Effector memory CD4-positive, alpha-beta T cell (primary cell): ENCODE measurements at regions not wholly inside any gene's neighbourhood (a gene's known extent, or its start where the extent isn't known, plus 50 kb on each side); places are given as distances from the start of the nearest gene placed in this dataset.

Experiments used
- DNase-seq, 3 donors: peaks; one replicate each; pipeline ENCODE4 v3.0.0-alpha.2; 2020
- H3K27ac ChIP-seq: 2 replicates; pipeline ENCODE4 v1.7.0; 2013; ENCODE audit warnings: mild to moderate bottlenecking, low read length, moderate library complexity; ENCODE audit not compliant: insufficient read depth, poor library complexity, severe bottlenecking
- H3K27me3 ChIP-seq: replicated peaks from 2 replicates; pipeline ENCODE4 v1.7.0; 2013; ENCODE audit warnings: mild to moderate bottlenecking, low read length; ENCODE audit not compliant: insufficient read depth, control insufficient read depth, poor library complexity, severe bottlenecking
- H3K36me3 ChIP-seq: 2 replicates; pipeline ENCODE4 v1.7.0; 2013; ENCODE audit warnings: mild to moderate bottlenecking, low read length, moderate library complexity; ENCODE audit not compliant: control insufficient read depth, insufficient read depth
- H3K4me1 ChIP-seq: 2 replicates; pipeline ENCODE4 v1.7.0; 2013; ENCODE audit warnings: low read length, mild to moderate bottlenecking; ENCODE audit not compliant: control insufficient read depth, insufficient read depth, poor library complexity, severe bottlenecking
- H3K4me3 ChIP-seq: 2 replicates; pipeline ENCODE4 v1.7.0; 2013; ENCODE audit warnings: low read length, low read depth, mild to moderate bottlenecking; ENCODE audit not compliant: insufficient read depth, poor library complexity, severe bottlenecking
- H3K9me3 ChIP-seq: 2 replicates; pipeline ENCODE4 v1.7.0; 2013; ENCODE audit warnings: mild to moderate bottlenecking, low read length, moderate library complexity; ENCODE audit not compliant: control insufficient read depth

DNA sequence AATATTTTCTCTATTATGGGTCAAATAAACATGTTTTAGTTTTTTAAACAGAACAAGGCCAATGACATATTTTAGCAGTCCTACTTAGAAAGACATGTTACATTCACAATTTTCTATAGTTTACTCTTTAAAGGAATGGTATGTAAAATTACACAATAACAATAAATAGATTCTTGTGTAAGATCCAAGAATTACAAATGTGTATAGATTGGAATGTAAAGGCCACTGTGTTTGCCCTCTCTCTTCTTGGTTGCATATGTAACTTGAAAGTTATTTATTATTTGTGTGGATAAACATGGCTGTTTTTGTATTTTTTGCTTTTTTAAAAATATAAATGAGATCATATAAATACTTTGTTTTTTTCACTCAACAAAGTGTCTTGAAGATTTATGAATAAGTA lies 979.3 kb upstream of the CELF2 start:
- no peaks in the 10 kb centered on the region for H3K4me1 ChIP-seq
- no peak for DNase-seq
- H3K36me3 ChIP-seq = no peaks in the 10 kb centered on the region
- H3K27me3 ChIP-seq = no peaks in the 10 kb centered on the region
- no peaks in the 10 kb centered on the region for H3K9me3 ChIP-seq
- H3K27ac ChIP-seq = no peak overlapping the region
- no peak overlapping the region for H3K4me3 ChIP-seq

DNA sequence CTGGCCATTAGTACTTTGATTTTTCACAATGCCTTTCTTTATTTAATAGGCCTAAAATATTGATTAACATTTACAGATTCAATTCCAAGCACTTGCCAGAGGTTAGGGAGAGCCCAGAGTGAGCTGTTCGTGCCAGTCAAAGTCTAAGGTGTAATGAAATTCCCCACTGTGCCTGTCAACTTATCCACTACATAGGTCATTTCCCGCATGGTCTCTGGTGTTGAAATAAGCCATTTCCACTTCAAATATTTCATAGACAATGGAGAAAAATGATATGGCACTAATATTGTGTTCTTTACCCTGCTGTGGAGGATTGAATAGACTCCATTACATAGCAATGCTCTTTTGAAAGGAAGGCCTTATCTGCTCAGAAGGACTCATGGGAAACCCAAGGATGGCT lies 978.1 kb upstream of the CELF2 start:
- Histone ChIP-seq H3K9me3 (no peaks in the 10 kb centered on the region), H3K27me3 (no peaks in the 10 kb centered on the region), H3K36me3 (no peaks in the 10 kb centered on the region), H3K27ac (no peak overlapping the region), H3K4me3 (no peak overlapping the region), H3K4me1 (no peaks in the 10 kb centered on the region)
- no peak for DNase-seq

DNA sequence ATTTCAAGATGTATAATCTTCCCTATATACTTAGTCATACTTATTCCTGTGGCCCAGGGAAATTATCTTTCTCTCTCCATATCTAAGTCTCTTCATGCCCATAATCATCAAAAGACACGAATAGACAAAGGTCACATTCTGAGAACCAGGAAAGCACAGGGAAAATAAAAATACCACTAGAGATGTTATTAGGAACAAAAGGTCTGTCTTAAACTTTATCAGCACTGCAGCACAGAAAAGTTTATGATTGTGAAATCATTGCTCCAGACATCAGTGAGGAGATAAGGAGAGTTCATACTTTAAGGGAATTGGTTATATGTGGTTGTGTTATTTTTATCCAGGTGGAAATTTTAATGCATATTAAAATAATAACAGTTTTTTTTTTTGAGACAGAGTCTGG lies 974.6 kb upstream of the CELF2 start:
- no peaks in the 10 kb centered on the region for H3K9me3 ChIP-seq
- H3K4me3 ChIP-seq = no peak overlapping the region
- no peaks in the 10 kb centered on the region for H3K36me3 ChIP-seq
- no peaks in the 10 kb centered on the region for H3K27me3 ChIP-seq
- no peaks in the 10 kb centered on the region for H3K4me1 ChIP-seq
- H3K27ac ChIP-seq = no peak overlapping the region
- DNase-seq = no peak

DNA sequence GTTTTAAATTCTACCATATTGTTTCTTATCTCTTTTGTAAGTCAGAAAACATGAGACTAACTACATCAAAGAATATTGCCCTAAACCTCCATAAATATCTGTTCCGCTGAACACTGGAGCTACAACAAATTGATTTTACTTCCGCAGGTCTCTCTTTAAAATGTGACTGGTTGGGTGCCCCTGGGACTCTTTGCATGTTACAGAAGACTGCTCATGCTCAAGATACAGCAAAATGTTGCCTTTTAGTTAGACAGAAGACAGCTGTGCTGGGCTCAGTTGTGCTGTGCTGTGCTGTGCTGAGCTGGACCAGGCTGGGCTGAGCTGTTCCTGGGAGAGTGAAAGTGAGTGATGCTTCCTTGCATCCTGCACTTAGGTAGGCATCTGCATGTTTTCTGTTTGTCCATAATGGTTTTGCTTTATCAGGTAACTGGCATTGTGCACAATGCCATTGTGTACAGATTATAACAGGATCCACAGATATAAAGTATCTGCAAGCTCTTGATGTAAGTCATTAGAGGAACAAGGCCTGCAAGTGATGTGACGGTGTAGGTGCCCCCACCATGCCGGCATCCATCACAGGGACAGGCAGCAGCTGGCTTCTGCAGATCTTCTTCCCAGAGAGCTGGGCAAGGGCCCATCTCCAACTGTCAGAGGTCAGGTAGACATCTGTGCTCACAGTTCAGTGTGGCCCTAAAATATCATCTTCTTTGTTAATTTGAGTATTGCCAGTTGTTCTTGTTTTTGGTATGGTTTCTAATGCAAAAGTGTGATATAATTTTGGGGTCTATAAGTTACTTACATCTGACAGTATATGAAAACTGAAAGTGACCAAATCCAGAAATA lies 972.5 kb upstream of the CELF2 start:
- no peak overlapping the region for H3K27ac ChIP-seq
- no peaks in the 10 kb centered on the region for H3K27me3 ChIP-seq
- DNase-seq = no peak
- H3K9me3 ChIP-seq = no peaks in the 10 kb centered on the region
- no peak overlapping the region for H3K4me3 ChIP-seq
- no peaks in the 10 kb centered on the region for H3K36me3 ChIP-seq
- no peaks in the 10 kb centered on the region for H3K4me1 ChIP-seq

DNA sequence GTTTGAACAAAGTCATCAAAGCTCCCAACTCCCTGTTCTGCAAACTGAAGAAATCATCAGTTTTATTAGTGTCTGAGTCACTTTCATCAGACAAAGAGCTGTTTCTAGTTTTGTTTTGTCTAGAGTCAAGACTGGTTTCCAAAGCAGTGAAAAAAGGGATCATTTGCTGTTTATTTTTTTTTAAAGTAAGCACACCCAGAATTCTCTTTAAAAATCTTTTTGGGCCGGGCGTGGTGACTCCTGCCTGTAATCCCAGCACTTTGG lies 972.0 kb upstream of the CELF2 start:
- H3K27ac ChIP-seq = no peak overlapping the region
- H3K4me1 ChIP-seq = no peaks in the 10 kb centered on the region
- no peak overlapping the region for H3K4me3 ChIP-seq
- H3K9me3 ChIP-seq = no peaks in the 10 kb centered on the region
- DNase-seq = no peak
- no peaks in the 10 kb centered on the region for H3K36me3 ChIP-seq
- no peaks in the 10 kb centered on the region for H3K27me3 ChIP-seq

DNA sequence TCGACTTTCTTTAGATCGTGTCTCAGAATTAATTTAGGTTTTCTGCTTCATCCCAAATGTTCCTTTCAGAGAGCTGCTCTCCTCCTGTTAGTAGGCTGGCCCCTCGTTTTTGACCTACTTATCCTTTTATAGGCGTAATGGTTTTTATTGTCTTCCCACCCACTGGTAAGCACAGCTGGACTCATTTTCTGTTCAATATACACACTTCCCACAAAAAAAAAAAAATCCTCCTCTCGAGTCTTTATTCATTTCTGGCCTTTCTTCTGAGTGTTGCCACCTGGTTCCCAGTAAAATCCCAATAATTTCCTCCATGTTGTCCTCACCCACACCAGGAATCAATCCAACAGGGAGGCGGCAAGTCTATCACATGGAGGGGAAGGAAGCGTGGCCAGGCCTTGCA lies 970.2 kb upstream of the CELF2 start:
- Histone ChIP-seq H3K36me3 (no peaks in the 10 kb centered on the region), H3K9me3 (no peaks in the 10 kb centered on the region), H3K4me3 (no peak overlapping the region), H3K4me1 (no peaks in the 10 kb centered on the region), H3K27ac (no peak overlapping the region), H3K27me3 (no peaks in the 10 kb centered on the region)
- DNase-seq = no peak

DNA sequence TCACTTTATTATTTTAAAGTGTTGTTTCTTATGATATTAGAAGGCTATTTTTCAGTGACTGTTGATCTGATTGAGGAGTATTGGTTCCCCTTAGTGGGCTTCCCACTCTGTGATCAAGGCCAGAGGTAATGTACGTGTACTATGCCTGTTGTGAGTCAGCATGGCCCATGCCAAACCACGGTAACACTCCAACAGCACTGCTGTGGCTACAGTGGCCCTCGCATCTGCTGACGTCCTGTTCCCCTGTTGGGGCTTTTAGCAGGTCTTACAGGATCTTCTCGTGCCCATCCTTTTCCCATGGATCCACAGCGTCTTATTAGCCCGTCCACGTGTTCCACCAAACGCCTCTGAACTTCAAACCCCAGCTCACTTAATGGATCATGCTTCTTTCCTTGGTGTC lies 964.6 kb upstream of the CELF2 start:
- no peaks in the 10 kb centered on the region for H3K4me1 ChIP-seq
- H3K4me3 ChIP-seq = no peak overlapping the region
- no peaks in the 10 kb centered on the region for H3K36me3 ChIP-seq
- H3K27ac ChIP-seq = no peak overlapping the region
- DNase-seq = no peak
- no peaks in the 10 kb centered on the region for H3K27me3 ChIP-seq
- H3K9me3 ChIP-seq = no peaks in the 10 kb centered on the region

DNA sequence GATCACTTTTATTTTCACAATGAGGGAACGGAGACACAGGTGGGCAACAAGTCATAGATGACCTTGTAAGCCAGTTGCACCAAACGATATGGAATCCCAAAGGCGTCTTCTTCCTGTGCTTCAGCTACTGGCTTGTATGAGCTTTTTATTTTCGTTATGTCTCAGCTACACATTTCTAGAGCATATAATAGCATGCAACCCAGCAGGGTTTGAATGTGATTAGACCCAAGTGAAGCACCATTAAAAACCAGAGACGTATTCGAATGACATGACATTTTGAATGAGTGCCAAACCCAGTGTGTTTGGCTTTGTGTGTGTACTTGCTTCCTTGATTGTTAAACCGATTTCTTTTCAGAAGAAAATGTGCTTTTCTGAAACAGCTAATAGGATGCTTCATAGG lies 963.2 kb upstream of the CELF2 start:
- Histone ChIP-seq H3K27ac (no peak overlapping the region), H3K4me1 (no peaks in the 10 kb centered on the region), H3K36me3 (no peaks in the 10 kb centered on the region), H3K27me3 (no peaks in the 10 kb centered on the region), H3K9me3 (no peaks in the 10 kb centered on the region), H3K4me3 (no peak overlapping the region)
- DNase-seq = no peak

DNA sequence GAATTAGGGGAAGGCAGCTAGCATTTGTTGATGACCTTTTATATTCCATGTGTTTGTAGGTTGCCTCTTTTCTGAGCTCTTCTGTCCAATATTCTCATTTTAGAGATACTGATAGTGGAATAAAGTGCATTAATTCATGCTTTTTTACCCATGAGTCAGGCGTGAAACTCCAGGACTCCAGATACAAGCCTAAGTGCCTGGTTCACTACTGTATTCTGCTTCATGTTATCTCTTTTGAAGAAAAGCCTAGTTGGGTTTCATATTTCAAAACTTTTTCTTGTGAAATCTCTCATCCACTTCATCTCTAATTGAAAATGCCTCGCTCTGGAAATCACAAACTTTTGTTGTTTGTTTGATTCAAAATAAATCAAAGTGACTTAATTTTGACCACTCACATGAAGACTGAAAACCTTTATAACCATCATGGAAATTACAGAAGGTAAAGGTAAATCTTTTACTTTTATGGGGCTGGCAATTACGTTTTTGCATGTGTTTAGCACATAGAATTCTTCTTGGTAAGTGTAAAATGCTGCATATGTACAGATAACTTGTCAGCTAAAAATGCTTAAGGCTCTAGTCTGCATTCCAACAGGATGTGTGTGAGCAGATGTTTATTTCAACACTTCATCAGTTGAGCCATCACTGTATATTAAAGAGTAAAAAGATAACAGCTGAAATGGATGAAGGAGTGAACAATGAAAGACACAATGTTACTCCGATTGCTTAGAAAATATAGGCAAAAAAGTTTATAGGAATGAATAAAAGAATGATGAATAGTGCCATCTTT lies 961.8 kb upstream of the CELF2 start:
- Histone ChIP-seq H3K4me1 (no peaks in the 10 kb centered on the region), H3K36me3 (no peaks in the 10 kb centered on the region), H3K4me3 (no peak overlapping the region), H3K27ac (no peak overlapping the region), H3K27me3 (no peaks in the 10 kb centered on the region), H3K9me3 (no peaks in the 10 kb centered on the region)
- DNase-seq = no peak

DNA sequence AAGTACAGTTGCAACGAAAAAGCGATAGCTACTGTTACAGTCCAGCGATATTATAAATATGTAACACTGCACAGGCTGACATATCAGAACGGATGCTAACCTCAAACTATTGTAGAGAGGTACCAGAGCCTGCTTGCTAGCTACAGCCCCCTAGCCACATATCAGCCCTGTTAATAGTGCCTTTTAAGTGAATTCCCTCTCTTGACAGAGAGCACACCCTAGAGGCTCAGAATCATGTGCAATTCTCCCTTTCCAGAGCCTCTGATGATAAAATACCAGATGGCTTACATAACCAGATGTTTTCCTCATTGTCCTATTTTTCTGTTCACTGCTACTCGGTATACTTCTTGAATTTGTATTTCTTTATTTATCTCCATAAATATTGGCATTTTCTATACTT lies 960.7 kb upstream of the CELF2 start:
- H3K9me3 ChIP-seq = no peaks in the 10 kb centered on the region
- no peak overlapping the region for H3K27ac ChIP-seq
- H3K27me3 ChIP-seq = no peaks in the 10 kb centered on the region
- no peaks in the 10 kb centered on the region for H3K4me1 ChIP-seq
- H3K4me3 ChIP-seq = no peak overlapping the region
- no peak for DNase-seq
- no peaks in the 10 kb centered on the region for H3K36me3 ChIP-seq
